NCI-H2107 treated with DMSO at 0.1 percent for 48 hours (cell line): ENCODE measurements at regions not wholly inside any gene's neighbourhood (a gene's known extent, or its start where the extent isn't known, plus 50 kb on each side); places are given as distances from the start of the nearest gene placed in this dataset.

Experiments used
- DNase-seq: peaks from one replicate; lab custom pipeline; 2025; ENCODE audit not compliant: unreplicated experiment; lab: John Stamatoyannopoulos, UW

DNA sequence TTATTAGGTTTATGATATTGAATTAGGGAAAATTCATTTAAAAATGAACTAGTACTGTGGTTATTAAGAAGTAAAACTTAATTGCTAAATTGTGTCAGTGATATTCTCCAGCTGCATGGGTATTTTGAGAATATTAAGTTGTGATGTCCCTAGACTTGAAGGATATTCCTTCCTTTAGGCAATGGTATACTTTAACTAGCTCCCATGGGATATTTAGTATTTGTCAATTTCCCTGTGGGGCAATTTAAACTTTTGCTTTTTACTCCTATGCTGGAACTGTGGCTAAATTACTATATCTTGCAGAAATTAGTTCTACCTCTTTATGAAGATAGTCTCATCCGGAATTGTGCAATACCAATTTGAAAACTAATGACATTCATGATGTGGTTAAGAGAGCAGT is 151.6 kb upstream of the CSNK1A1L start:
- no peak for DNase-seq

- no peak for DNase-seq
Measured at GRCh38 chr13:37241786-37242185, 136.3 kb upstream of the CSNK1A1L start.

- DNase-seq, result no peak
Measured at GRCh38 chr13:37230346-37230745, 124.9 kb upstream of the CSNK1A1L start.

DNA sequence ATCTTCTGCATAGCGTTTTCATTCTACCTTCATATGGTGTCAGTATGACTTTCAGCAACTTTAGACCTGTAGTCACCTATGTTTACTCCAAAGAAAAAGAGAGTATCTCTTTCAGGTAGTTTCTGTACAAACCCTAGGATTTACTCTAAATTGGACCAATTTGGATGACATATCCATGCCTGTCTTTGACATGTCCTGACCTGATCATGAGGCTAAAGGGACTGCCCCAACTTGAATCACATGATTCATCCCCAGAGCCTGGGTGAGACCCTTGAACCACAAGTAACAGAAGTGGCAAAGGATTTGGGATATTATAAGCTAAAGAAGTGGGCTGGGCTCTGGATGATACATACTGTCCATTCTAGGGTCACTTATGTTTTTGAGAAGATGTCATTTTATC is 124.5 kb upstream of the CSNK1A1L start:
- DNase-seq, result no peak

DNA sequence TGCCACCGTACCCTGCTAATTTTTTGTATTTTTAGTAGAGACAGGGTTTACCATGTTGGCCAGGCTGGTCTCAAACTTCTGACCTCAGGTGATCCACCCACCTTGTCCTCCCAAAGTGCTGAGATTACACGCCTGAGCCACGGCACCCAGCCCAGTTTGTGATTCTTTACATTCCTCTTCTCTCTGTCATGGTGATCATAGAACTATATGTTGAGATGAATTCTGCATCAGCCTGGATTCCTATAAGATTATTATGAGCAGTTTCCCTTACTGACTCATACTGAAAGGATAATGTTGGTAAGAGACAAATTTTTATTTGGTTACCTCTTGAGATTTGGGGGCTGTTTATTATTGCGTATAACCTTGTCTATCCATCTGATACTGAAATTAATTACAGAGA is 121.5 kb upstream of the CSNK1A1L start:
- no peak for DNase-seq

DNA sequence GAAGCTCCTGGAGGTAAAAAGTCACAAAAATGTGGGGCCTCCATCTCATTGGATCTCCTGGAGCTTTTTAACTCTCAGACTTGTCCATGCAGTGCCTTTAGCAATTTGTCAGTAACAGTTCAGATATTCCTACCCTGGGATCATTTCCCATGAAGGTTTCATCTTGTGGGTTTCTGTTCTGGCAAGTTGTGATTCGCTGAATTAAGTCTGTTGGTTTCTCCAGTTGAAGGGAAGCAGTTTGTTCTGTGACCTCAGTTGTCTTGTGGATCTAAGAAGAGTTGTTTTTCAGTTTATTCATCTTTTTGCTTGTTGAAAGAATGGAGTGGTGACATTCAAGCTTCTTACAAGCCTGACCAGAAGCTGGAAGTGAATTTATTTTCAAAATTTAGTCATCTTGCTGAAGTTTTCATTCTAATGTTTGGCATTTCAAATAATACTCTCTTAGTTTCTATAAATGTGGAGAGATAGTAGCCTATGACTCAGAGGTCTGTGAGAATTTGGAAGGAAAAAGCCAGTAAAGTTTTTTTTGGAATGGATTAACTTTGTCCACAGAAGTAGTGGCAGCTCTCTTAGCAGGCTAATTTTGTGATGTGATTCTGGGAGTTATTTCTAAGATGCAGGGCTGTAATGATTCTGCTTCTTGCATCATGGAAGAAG is 120.1 kb upstream of the CSNK1A1L start:
- DNase-seq, result no peak

DNA sequence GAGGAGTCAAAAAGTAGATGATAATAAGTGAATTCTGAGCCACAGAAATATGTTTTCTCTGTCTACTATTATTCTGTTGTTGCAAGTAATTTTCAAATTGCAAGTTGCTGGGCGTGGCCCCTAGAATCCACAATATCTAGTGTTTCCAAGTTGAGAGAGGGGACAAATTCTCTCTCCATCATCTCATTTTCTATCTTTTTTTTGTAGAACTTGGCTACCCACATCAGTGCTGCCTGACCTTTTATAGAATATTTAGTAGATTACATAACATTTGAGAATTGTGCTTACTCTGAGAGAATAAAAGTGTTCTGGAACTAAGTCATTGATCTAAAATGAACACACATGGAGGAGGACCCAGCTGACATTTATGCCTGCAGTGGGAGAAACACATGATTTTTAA is 110.9 kb upstream of the CSNK1A1L start:
- DNase-seq, result no peak

DNA sequence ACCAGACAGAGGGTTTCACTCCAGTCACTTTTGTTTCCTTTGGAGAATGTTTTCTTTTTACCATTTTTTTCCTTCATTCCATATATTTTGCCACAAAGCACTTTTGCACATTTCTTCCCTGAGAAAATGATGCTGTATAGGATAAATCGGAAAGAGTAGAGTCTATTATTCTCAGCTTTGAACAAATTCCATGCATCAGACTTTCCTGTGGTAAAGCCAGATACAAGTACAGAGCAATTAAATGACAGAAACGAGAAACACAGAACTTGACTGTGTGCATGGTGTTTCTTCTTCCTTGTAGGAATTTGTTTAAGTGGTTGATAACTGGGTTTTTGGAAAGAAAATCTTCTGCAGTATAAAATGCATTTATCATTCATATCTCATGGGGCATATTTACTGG is 107.4 kb upstream of the CSNK1A1L start:
- no peak for DNase-seq

DNA sequence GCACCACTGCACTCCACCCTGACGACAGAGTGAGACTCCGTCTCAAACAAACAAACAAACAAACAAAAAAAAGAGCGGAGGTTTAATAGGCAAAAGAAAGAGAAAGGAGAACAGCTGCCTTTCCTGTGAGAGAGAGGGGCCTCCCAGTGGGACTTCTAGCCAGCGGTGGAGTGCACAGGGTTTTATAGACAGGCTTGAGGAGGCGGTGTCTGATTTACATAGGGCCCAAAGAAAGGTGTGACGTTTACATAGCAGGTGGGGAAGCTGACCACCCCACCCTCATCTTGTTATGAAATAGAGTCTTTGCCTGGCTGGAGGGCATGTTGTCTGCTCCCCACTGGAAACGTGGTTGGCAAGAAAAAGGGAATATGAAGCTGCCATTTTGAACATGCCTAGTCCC is 106.0 kb upstream of the CSNK1A1L start:
- no peak for DNase-seq

DNA sequence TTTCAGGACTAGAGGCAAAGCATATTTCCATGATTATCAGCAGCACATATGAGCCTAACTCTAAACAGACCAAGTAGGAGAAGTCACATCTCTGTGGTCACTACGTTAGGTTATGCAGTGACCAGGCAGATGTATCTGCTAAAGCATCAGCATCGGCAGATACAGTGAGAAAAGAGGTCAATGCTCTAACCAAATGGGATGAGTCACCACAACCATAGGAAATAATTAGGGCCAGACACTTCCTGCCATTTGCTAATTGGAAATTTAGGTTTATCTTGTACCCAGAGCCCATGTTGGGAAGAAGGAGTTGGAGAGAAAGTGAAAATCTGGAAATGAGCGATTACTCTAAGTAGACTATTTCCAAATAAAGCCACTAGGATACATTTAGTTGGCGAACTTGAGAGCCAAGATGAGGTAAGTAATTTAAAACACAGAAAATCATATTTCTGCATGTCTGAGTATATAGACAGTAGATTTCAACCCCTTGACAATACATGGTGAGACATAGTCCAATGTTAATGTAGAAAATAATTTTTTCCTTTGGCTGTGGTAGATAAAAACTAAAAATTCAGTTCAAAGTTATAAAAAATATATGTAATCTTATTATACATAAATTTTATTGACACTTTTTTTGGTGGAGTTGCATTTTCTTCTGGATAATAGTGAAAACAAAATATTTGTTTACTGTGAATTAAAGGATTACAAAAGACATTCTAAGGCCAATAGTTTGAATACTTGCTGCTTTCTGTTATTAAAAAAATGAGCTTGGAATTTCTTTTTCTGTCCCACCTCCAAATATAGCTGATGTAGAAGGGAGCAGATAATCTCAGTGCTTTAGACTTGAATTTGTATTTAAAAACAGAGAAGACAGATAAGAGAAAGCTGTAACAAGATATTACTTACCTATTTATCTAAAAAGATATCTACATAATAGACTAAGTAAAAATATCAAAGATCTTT is 104.4 kb upstream of the CSNK1A1L start:
- no peak for DNase-seq

GRCh38 chr13:37207691-37208451 is 102.4 kb upstream of the CSNK1A1L start:
- no peak for DNase-seq

DNA sequence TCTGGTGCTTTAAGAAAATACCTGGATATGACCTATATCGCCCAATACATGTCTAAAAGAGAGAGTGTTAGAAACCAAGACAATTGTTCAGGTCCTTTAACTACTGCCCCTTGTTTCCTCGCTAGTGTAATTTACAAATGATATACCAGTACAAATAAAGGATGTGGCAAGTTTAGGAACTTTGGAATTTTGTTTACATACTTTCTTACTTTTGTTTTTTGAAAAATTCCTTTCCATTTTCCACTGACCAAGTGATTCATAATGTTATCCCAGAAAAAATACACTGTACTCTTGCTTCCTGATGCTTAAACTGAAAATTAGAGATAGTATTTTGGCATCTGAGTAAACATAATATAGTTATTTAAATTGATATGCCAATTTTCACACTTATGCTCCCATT is 96.8 kb upstream of the CSNK1A1L start:
- no peak for DNase-seq

- DNase-seq, result no peak
Measured at GRCh38 chr13:37201081-37201480, 95.6 kb upstream of the CSNK1A1L start.

DNA sequence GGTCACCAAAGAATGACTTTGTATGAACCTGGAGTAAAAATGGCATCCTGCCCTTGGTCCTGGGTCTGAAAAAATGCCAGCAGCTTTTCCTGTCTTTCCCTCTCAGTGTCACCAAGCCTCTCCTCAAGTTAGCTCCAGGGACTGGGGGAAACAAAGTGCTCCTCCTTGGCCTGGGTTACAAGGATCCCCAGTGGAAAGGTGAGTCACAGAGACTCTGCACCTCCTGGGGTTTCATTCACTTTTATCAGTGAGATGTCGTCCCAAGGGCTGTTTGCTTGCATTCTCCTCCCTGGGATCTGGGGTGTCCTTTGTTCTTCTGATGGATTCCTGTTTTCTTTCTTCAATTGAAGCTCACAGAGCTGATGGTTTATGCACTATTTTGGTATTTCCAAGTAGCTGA is 93.2 kb upstream of the CSNK1A1L start:
- DNase-seq, result no peak

DNA sequence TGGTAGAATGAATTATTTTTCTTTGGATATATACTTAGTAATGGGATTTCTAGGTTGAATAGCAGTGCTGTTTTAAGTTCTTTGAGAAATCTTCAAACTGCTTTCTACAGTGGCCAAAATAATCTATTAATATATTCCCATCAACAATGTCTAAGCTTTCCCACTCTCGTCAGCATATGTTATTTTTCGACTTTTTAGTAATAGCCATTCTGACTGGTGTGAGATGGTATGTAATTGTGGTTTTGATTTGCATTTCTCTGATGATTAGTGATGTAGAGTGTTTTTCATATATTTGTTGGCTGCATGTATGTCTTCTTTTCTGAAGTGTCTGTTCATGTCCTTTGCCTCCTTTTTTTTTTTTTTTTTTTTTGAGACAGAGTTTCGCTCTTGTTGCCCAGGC is 90.2 kb upstream of the CSNK1A1L start:
- DNase-seq, result no peak

DNA sequence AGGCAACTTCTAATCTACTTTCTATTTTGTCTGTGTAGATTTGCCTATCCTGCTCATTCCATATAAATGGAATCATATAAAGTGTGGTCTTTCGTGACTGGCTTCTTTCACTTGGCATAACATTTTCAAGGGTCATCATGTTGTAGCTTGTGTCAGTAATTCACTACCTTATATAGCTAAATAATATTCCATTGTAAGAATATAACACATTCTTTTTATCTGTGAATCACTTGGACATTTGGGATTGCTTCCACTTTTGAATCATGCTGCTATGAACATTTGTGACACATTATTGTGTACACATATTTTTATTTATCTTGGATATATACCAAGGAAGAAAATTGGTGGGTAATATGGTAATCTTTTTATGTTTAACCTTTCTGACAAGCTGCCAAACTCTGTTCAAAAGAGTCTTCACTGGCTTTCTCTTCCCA is 89.0 kb upstream of the CSNK1A1L start:
- no peak for DNase-seq

DNA sequence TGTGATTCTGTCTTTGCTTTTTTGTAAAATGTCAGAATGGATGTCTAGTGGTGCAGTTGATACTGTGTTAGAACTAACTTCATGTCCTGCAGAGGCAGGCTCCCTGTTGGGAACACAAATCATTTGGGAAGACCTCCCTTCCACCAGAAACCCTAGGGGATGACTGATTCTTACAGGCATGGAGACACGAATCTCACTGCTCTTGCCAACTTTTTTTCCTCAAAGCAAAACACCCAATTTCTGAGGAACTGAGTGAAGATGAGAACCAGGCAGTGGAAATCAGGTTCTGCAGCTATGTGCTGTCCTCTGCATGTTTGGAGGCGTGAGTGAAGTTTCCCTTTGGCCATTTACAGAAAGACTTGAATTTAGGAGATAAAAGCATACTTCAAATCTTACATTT is 87.5 kb upstream of the CSNK1A1L start:
- DNase-seq, result no peak

DNA sequence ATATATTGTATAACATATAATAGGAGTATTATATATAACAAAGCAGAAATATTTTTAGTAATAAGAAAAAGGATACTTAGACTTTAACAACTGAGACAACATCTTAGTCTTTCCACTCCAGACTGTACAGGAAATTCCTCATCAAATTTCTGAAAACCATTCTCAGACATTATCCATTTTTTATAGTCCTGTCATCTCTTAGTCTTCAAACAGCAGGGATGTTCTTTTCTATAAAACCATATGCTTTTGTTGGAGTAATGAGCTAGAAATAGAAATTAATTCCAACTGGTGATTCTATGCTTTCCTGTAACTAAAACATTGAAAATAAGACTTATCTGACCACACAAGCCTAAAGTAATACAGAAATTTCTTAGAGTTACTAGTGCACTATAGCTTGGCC is 82.2 kb upstream of the CSNK1A1L start:
- no peak for DNase-seq

DNA sequence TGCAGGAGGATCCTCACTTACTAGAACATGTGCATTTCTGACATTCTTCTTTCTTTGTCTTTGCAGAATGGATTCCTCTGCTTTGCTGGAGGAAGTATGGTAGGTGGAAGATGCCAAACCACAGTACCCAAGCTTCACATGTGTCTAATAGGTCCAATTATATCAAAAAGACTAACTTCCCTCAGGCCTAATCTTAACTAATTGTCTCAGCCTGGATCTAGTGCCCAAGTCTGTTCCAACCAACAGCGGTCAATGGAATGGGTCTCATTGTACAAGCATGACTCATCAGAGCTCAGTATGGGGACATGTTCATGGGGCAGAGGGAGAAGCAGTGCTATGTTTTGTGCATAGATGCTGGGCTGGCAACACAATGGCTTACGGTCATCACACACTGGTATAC is 81.6 kb upstream of the CSNK1A1L start:
- DNase-seq, result no peak

GRCh38 chr13:37181620-37182019 is 76.2 kb upstream of the CSNK1A1L start:
- no peak for DNase-seq

- DNase-seq, result no peak
Measured at GRCh38 chr13:37179645-37180044, 74.2 kb upstream of the CSNK1A1L start.

DNA sequence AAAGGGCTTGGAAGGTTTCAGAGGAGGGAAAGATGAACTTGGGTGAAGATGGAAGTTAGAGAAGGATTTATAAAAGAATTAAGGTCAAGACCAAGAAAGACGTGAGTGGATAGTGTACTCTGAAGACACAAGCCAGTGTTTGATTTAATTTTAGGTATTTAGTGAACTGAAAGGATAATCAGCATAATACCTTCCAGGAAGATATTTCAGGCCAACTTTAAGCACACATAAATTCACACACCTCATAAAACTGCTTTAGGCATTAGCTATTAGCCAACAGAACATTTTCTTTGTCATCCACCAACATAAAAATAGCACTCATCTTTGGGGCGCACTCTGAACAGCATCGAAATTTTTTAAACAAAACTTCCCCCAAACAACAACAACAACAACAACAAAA is 71.7 kb upstream of the CSNK1A1L start:
- DNase-seq, result no peak
